GM10266 (cell line): ENCODE measurements at regions not wholly inside any gene's neighbourhood (a gene's known extent, or its start where the extent isn't known, plus 50 kb on each side); places are given as distances from the start of the nearest gene placed in this dataset.

ENCODE experiments used
- DNase-seq: peaks from one replicate; pipeline ENCODE4 v3.0.0; 2012; ENCODE audit errors: extremely low spot score
- TF ChIP-seq, protein P1 (sequence below): IDR thresholded peaks from 2 replicates; pipeline ENCODE4 v1.5.1; 2012; ENCODE audit warnings: mild to moderate bottlenecking, low read depth; ENCODE audit not compliant: control insufficient read depth, insufficient read depth; ENCODE audit errors: missing control alignments

DNA sequence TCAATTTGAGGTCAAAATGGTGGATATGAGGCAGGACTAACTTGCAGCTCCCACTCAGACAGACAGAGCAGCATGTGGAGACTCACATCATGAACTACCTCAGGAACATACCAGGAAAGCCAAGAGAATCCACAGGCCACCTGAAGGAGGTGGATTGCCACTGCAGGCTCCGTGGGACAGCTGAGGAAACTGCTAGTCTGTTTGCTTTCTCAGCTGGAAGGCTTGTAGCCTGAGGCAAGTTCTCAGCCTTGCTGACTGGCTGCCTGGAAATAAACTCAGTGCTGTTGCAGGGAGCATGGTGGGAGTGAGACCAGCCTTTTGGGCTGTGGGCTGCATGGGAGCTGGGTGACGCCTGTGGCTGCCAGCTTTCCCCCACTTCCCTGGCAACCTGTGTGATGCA, 202.9 kb downstream of the ZNF248 start:
- DNase-seq, result no peak
- TF ChIP-seq, protein P1, sequence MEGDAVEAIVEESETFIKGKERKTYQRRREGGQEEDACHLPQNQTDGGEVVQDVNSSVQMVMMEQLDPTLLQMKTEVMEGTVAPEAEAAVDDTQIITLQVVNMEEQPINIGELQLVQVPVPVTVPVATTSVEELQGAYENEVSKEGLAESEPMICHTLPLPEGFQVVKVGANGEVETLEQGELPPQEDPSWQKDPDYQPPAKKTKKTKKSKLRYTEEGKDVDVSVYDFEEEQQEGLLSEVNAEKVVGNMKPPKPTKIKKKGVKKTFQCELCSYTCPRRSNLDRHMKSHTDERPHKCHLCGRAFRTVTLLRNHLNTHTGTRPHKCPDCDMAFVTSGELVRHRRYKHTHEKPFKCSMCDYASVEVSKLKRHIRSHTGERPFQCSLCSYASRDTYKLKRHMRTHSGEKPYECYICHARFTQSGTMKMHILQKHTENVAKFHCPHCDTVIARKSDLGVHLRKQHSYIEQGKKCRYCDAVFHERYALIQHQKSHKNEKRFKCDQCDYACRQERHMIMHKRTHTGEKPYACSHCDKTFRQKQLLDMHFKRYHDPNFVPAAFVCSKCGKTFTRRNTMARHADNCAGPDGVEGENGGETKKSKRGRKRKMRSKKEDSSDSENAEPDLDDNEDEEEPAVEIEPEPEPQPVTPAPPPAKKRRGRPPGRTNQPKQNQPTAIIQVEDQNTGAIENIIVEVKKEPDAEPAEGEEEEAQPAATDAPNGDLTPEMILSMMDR, result no peak

DNA sequence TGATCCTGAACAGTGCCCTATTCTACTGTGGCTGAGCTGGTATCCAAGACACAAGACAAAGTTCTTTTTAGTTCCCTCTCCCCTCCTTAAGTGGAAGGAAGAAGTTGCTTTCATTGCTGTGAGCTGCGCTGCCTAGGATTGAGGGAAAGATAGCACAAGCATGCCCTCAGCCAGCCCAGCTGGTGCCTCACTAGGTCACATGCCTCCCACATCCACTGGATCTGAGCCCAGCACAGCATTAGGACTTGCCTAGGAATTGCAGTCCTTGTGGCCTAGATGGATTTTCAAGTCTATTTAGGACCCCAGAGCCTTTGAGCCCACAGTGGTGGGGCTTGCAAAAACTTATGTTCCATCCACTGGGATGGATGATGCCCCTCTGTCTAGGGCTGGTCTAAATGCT, 214.2 kb downstream of the ZNF248 start:
- TF ChIP-seq, protein P1, result no peak
- no peak for DNase-seq

DNA sequence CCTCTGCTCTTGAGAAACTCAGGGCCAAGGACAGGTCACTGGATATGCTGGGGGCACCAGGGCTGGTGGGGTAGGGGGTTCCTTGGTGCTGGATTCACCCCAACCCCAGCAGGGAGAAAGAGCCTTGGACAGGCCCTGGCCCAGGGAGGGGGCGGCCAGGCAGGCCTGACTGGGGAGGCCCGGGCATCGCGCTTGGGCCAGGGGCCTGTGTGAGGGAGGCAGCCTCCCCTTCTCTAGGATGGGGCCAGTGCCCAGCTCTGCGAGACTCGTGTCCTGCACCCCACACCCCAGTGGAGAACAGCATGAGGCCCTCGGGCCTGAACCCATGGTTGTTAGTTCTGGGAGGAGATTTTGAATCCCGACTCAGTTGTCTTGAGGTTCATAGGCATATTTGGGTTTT, 217.1 kb downstream of the ZNF248 start:
- no peak for DNase-seq
- TF ChIP-seq, protein P1, result no peak

DNA sequence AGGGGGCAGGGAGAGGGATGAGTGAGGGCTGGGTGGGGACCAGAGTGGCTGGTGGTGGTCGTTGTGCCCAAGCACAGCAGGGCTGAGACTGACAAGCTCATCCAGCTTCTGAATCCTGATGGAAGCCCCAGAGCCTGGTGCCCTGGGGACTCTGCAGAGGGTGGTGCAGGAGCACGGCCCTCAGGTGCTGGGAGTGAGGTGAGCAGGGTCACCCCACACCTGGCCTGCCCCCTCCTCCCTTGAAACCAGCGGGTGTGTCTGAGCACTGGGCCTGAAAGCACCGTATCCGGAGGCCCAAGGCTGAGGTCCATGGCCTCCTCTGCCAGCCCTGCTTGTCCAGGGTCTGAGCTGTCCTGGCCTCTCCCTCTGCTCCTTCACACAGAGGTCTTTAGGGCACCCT, 218.2 kb downstream of the ZNF248 start:
- TF ChIP-seq, protein P1, result no peak
- no peak for DNase-seq

DNA sequence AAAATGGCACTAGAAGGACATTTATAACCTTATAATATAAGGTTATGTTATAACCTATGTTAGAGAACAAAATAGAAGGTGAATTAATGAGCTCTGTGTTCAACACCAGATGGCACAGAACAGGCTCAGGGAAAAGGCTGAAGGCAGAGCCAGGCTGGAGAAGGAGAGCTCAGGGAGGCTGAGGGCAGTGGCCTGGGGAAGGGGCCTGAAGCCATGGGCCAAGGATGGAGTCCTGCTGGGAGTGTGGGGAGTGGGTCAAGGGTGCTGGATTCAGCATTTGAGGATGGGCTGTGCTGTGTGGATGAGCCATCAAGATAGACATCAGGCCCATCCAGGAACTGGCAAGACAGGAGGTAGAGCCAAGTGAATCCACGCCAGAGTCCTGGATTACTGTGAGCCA, 218.8 kb downstream of the ZNF248 start:
- TF ChIP-seq, protein P1, result no peak
- no peak for DNase-seq

DNA sequence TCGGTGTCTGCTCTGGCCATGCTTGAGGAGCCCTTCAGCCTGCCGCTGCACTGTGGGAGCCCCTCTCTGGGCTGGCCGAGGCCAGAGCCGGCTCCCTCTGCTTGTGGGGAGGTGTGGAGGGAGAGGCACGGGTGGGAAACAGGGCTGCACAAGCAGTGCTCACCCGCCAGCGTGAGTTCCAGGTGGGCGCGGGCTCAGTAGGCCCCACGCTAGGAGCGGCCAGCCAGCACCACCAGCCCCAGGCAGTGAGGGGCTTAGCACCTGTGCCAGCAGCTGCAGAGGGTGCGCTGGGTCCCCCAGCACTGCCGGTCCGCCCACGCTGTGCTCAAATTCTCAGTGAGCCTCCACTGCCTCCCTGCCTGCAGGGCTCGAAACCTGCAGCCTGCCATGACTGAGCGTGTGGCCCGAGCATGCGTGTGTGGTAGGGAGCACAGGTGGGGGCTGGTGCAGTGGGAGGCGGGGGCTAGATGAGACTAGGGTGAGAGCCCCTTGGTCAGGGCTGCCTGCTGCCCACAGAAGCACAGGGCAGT, 223.0 kb downstream of the ZNF248 start:
- DNase-seq, result no peak
- TF ChIP-seq, protein P1, result no peak

DNA sequence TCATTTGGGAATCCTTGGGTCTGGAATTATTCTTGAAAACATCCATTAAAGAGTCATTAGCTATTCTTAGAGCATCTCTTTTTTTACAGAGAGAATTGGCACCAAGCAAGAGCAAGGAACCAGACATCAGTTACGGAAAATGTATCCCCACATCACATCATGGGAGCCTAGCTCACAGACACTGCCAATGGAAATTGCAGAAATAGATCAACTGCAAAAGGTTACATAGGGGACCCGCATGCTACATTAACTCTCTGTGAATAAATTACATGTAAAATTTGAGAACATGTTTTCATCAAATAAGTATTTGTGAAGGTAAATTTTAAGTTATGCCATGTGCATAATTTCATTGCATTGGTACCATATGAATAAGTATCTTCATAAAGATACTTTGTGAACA, 224.8 kb downstream of the ZNF248 start:
- no peak for DNase-seq
- TF ChIP-seq, protein P1, result no peak
